Heart right ventricle (tissue), 16 donors: ENCODE measurements at regions not wholly inside any gene's neighbourhood (a gene's known extent, or its start where the extent isn't known, plus 50 kb on each side); places are given as distances from the start of the nearest gene placed in this dataset.
"Not testable (repeated sequence)": the region's sequence is repeated elsewhere in the genome, so short reads cannot be mapped to it uniquely, and the experiment has no call there.

Experiments used
- ATAC-seq, 8 donors: fragments of 200-7000 bp; cut with Tn5 transposase; one replicate each; pipeline ENCODE4 v1.9.1; 2020; ENCODE audit warnings: mild to moderate bottlenecking in 8 of 8, moderate library complexity in 8 of 8, moderate number of reproducible peaks in 1 of 8
- DNase-seq, 2 donors: peaks; one replicate each; pipeline ENCODE4 v3.0.0-alpha.2; 2020
- H3K27ac ChIP-seq, 10 donors: fragments of 200-600 bp; sonication (generic) in 2 of 10; one replicate each; pipeline versions ENCODE4 v1.5.0 to v1.8.0; 2020 to 2022; ENCODE audit warnings: mild to moderate bottlenecking in 3 of 10
- H3K27me3 ChIP-seq, 7 donors: fragments of 200-600 bp; one replicate each; pipeline ENCODE4 v1.8.0; 2021 to 2022; ENCODE audit warnings: mild to moderate bottlenecking in 2 of 7
- H3K36me3 ChIP-seq, 9 donors: fragments of 200-600 bp; sonication (generic) in 1 of 9; one replicate each; pipeline versions ENCODE4 v1.5.0 to v1.8.0; 2020 to 2022; ENCODE audit warnings: mild to moderate bottlenecking in 2 of 9
- H3K4me1 ChIP-seq, 9 donors: fragments of 200-600 bp; sonication (generic) in 1 of 9; one replicate each; pipeline versions ENCODE4 v1.5.0 to v1.8.0; 2020 to 2022; ENCODE audit warnings: mild to moderate bottlenecking in 4 of 9
- H3K4me3 ChIP-seq, 10 donors: fragments of 200-600 bp; sonication (generic) in 2 of 10; one replicate each; pipeline versions ENCODE4 v1.5.0 to v1.8.0; 2020 to 2022; ENCODE audit warnings: mild to moderate bottlenecking in 7 of 10, moderate library complexity in 2 of 10
- H3K9me3 ChIP-seq, 11 donors: fragments of 200-600 bp in 10 of 11; sonication (generic) in 2 of 11; one replicate each; pipeline versions ENCODE4 v1.5.0 to v1.8.0; 2013 to 2022; ENCODE audit warnings: mild to moderate bottlenecking in 2 of 11, control low read depth in 1 of 11, moderate library complexity in 1 of 11
- WGBS, 2 donors: extraction: QIAGEN DNeasy Blood & Tissue Kit; methylation state at CpG; one replicate each; pipeline ENCODE4 v1.1.7; 2013; ENCODE audit warnings: inconsistent platforms in 1 of 2; 5-methylcytosine and 5-hydroxymethylcytosine counted together
- intact Hi-C, 10 donors: fragments of 100-400 bp; cut with DNase I; formaldehyde crosslinking; loops; one replicate each; pipeline versions ENCODE4 v1.11.1 to v1.14.2; 2022
- TF ChIP-seq, protein P1 (sequence below), 9 donors: fragments of 200-600 bp; sonication (generic) in 2 of 9; IDR thresholded peaks; one replicate each; pipeline versions ENCODE4 v1.5.0 to v1.8.0; 2021 to 2022; ENCODE audit warnings: antibody characterized with exemption in 9 of 9, mild to moderate bottlenecking in 5 of 9, moderate library complexity in 1 of 9
- donor health status: Arrhythmogenic right ventricular cardiomyopathy.
- donor health status: ischemic (EF 13 %, LVEDD 7.1; RV severe dilation, severe dysfunction).
- donor health status: healthy with polysubstance abuse.
- donor health status: DM: no; HTN: yes; CAD: no.
- donor health status: DM: no; HTN: no; CAD: no.
- donor health status: ischemic (EF 25% LVEDD 6.9; RV normal size, moderate dysfunction).
- donor health status: ischemic (EF 25% LVEDD 5.7; RV mildly dilated, moderate dysfunction).
- donor health status: healthy.
- donor health status: DM: yes; HTN: yes; CAD: no.
- donor health status: Ischemic cardiomyopathy.
- donor health status: ischemic (EF 35%, LVEDD 5.7; RV mildly dilated, moderate dysfunction).
- donor health status: nonischemic (EF 11% LVEDD 7.7; RV severe dilation, severe dysfunction).
- donor health status: DM: yes; HTN: yes; CAD: no.
- donor health status: PGD.
- donor health status: ischemic (EF 29% LVEDD 5.4; RV normal size, mild dysfunction).
- donor health status: nonischemic (EF 23%, LVEDD 6.1; RV moderate dilation, normal function).

DNA sequence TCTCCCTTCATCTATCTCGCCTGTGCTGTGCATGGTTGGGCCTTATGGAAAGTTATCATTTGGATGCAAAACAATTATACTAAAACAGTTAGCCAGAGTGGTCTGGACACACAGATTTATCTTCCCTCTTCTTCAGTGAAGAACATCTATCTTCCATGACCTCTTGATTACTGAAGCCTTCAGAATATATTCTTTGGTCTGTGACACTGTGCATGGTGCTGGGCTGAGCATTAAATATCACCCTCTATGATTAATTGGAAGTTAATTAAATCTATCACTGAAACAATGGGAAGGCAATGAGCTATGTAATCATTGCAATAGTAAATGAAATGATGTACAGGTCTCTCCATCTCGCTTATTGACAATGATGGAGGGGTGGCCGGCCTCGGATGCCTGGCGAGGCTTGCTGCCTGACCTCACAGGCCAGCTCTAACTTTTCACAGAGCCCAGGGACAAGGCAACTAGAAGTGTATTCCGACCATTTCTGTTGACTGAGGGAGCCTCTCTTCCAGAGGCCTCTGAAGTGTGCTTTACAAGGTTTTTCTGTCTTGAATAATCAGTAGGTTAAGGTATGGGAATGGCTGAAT is 186.6 kb downstream of the NKX6-1 start:
- ATAC-seq, result no peak
- 76 to 79% methylated on average over 6 of the region's 6 CpGs for WGBS, 2 donors
- intact Hi-C loops, result no loop called here

DNA sequence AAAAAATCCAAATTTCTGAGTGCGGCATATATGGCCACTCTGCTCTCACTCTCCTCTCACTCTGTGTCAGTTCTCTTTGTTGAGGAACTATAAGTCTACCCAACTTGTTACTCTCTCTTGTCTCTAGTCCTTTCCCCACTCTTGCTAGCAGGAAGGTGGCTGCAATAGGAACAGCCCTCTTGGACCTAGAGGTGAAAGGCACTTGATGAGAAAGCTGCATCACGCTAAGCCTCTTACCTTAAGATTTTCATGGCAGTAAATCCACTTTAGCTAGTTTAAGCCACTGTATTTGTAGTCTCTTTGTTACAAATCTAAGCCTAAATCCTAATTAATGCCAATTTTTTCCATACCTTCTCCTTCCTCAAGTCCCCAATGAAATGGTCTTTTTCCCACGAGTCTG is 189.9 kb downstream of the NKX6-1 start:
- ATAC-seq (no peak), DNase-seq (no peak)
- intact Hi-C loops, result no loop called here
- Histone ChIP-seq H3K27me3 (no peaks in the 10 kb centered on the region), H3K4me1 (no peaks in the 10 kb centered on the region), H3K9me3 (peaks cover 0 to 6% (median 0%) of the 10 kb centered on the region in 11 donors), H3K36me3 (no peaks in the 10 kb centered on the region), H3K4me3 (no peak overlapping the region), H3K27ac (no peak overlapping the region)
- TF ChIP-seq, protein P1, sequence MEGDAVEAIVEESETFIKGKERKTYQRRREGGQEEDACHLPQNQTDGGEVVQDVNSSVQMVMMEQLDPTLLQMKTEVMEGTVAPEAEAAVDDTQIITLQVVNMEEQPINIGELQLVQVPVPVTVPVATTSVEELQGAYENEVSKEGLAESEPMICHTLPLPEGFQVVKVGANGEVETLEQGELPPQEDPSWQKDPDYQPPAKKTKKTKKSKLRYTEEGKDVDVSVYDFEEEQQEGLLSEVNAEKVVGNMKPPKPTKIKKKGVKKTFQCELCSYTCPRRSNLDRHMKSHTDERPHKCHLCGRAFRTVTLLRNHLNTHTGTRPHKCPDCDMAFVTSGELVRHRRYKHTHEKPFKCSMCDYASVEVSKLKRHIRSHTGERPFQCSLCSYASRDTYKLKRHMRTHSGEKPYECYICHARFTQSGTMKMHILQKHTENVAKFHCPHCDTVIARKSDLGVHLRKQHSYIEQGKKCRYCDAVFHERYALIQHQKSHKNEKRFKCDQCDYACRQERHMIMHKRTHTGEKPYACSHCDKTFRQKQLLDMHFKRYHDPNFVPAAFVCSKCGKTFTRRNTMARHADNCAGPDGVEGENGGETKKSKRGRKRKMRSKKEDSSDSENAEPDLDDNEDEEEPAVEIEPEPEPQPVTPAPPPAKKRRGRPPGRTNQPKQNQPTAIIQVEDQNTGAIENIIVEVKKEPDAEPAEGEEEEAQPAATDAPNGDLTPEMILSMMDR (IDR thresholded peaks at IDR 0.05), result no peak
- 81 to 86% methylated on average over 3 of the region's 3 CpGs for WGBS, 2 donors

More for the DNA sequence above, 186.6 kb downstream of the NKX6-1 start:
- DNase-seq, result no peak
- H3K4me1 ChIP-seq, result no peaks in the 10 kb centered on the region
- no peak overlapping the region for H3K27ac ChIP-seq
- no peak overlapping the region for H3K4me3 ChIP-seq
- TF ChIP-seq, protein P1 (IDR thresholded peaks at IDR 0.05), result no peak
- no peaks in the 10 kb centered on the region for H3K36me3 ChIP-seq
- no peaks in the 10 kb centered on the region for H3K9me3 ChIP-seq
- H3K27me3 ChIP-seq, result no peaks in the 10 kb centered on the region

DNA sequence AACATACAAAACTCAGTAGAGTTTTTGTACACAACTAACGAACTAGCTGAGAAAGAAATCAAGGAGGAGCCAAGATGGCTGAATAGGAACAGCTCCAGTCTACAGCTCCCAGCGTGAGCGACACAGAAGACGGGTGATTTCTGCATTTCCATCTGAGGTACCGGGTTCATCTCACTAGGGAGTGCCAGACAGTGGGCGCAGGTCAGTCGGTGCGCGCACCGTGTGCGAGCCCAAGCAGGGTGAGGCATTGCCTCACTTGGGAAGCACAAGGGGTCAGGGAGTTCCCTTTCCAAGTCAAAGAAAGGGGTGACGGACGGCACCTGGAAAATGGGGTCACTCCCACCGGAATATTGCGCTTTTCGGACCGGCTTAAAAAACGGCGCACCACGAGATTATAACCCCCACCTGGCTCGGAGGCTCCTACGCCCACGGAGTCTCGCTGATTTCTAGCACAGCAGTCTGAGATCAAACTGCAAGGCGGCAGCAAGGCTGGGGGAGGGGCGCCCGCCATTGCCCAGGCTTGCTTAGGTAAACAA is 200.3 kb downstream of the NKX6-1 start:
- H3K27ac ChIP-seq, DNase-seq, H3K36me3 ChIP-seq, H3K27me3 ChIP-seq, ATAC-seq, H3K4me3 ChIP-seq, intact Hi-C loops, H3K9me3 ChIP-seq, H3K4me1 ChIP-seq: not testable (repeated sequence)
- 79 to 84% methylated on average over 24 to 25 of the region's 27 CpGs for WGBS, 2 donors

DNA sequence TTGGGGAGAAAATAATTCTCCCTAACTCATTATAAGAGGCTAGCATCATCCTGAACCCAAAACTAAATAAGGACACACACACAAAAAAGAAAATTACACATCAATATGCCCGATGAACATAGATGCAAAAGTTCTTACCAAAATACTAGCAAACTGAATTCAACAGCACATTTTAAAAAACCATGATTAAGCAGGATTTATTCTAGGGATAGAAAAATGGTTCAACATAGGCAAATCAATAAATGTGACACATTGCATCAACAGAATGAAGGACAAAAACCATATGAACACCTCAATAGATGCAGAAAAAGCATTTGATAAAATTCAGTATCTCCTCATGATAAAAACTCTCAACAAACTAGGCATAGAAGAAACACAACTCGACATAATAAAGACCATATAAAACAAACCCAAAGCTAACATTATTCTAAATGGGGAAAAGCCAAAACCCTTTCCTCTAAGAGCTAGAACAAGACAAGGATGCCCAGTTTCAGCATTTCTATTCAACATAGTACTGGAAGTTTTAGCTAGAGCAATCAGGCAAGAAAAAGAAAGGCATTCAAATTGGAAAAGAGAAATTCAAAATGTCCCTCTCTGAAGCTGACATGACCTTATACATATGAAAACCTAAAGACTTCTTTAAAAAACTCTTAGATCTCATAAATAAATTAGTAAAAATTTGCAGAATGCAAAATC is 200.9 kb downstream of the NKX6-1 start:
- TF ChIP-seq, protein P1 (IDR thresholded peaks at IDR 0.05), result no peak
- H3K36me3 ChIP-seq, result no peaks in the 10 kb centered on the region
- H3K9me3 ChIP-seq, result peaks cover 0 to 6% (median 0%) of the 10 kb centered on the region in 11 donors
- H3K27ac ChIP-seq, result no peak overlapping the region
- H3K4me1 ChIP-seq, result no peaks in the 10 kb centered on the region
- no peaks in the 10 kb centered on the region for H3K27me3 ChIP-seq
- WGBS, 2 donors, result 77 to 78% methylated on average over 2 of the region's 2 CpGs
- H3K4me3 ChIP-seq, result no peak overlapping the region
- DNase-seq (no peak), ATAC-seq (no peak)
- intact Hi-C loops, result no loop called here

DNA sequence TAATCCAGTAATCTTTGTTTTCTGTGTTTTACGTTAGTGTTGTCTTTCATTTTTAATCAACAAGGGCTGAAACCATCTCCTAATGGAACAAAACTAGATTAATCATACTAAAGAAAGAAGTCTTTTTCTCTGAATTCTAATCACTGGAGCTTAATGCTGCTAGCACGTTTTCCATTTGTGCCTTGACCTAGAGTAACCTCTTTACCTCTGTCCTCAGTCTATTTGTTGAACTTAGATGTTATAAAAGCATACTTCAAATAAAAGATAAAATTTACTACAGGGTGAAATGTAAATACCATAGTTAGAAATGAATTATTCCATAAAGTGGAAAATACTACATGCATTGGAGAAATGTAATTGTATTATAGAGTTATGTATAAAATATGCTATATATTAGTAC is 207.1 kb downstream of the NKX6-1 start:
- H3K36me3 ChIP-seq, result no peaks in the 10 kb centered on the region
- H3K9me3 ChIP-seq, result peaks cover 0 to 30% (median 3%) of the 10 kb centered on the region in 11 donors
- H3K4me3 ChIP-seq, result no peak overlapping the region
- TF ChIP-seq, protein P1 (IDR thresholded peaks at IDR 0.05), result no peak
- intact Hi-C loops, result no loop called here
- H3K4me1 ChIP-seq, result no peaks in the 10 kb centered on the region
- no peak overlapping the region for H3K27ac ChIP-seq
- H3K27me3 ChIP-seq, result no peaks in the 10 kb centered on the region
- DNase-seq, result no peak
- no peak for ATAC-seq
- 56 to 62% methylated on average over 2 of the region's 2 CpGs for WGBS, 2 donors
